ENCODE measurements at regions not wholly inside any gene's neighbourhood (a gene's known extent, or its start where the extent isn't known, plus 50 kb on each side); places are given as distances from the start of the nearest gene placed in this dataset.
A peak's percentile ranks its signal among the peaks of the same experiment; 100 is the strongest.
"Not testable (repeated sequence)": the region's sequence is repeated elsewhere in the genome, so short reads cannot be mapped to it uniquely, and the experiment has no call there.

- H3K27ac ChIP-seq (ENCODE audit: insufficient read depth, low read length); H3K9ac ChIP-seq (ENCODE audit: insufficient read depth, low read length); H3K4me1 ChIP-seq (ENCODE audit: control insufficient read depth, extremely low read depth, insufficient read depth, low read length); DNase-seq (ENCODE audit: low read depth in 2 of 2); H2AFZ ChIP-seq (ENCODE audit: low read length); H3K27me3 ChIP-seq (ENCODE audit: control insufficient read depth, insufficient read depth, low read length); H4K20me1 ChIP-seq (ENCODE audit: control insufficient read depth, extremely low read depth, insufficient read depth, low read length); H3K4me2 ChIP-seq (ENCODE audit: extremely low read depth, insufficient read depth, low read length); H3K79me2 ChIP-seq (ENCODE audit: control insufficient read depth, insufficient read depth, low read length); H3K4me3 ChIP-seq (replicated peaks in 1 of 4; ENCODE audit: control extremely low read depth in 1 of 4, insufficient read depth in 1 of 4, low read depth in 3 of 4, low read length in 4 of 4); H3K36me3 ChIP-seq (ENCODE audit: control insufficient read depth, insufficient read depth, low read length); H3K9me3 ChIP-seq (ENCODE audit: control insufficient read depth, insufficient read depth, low read depth, low read length): not testable (repeated sequence)
Observed at GRCh38 chr9:64920147-64920546, 364.9 kb downstream of the FOXD4L5 start.

- not testable (repeated sequence) for H3K4me2 ChIP-seq (ENCODE audit: extremely low read depth, insufficient read depth, low read length); DNase-seq (ENCODE audit: low read depth in 2 of 2); H3K4me3 ChIP-seq (replicated peaks in 1 of 4; ENCODE audit: control extremely low read depth in 1 of 4, insufficient read depth in 1 of 4, low read depth in 3 of 4, low read length in 4 of 4); H3K9me3 ChIP-seq (ENCODE audit: control insufficient read depth, insufficient read depth, low read depth, low read length); H2AFZ ChIP-seq (ENCODE audit: low read length); H3K27ac ChIP-seq (ENCODE audit: insufficient read depth, low read length); H3K79me2 ChIP-seq (ENCODE audit: control insufficient read depth, insufficient read depth, low read length); H4K20me1 ChIP-seq (ENCODE audit: control insufficient read depth, extremely low read depth, insufficient read depth, low read length); H3K9ac ChIP-seq (ENCODE audit: insufficient read depth, low read length); H3K36me3 ChIP-seq (ENCODE audit: control insufficient read depth, insufficient read depth, low read length); H3K27me3 ChIP-seq (ENCODE audit: control insufficient read depth, insufficient read depth, low read length); H3K4me1 ChIP-seq (ENCODE audit: control insufficient read depth, extremely low read depth, insufficient read depth, low read length)
Observed at GRCh38 chr9:64888643-64889042, 396.4 kb downstream of the FOXD4L5 start.

- H3K79me2 ChIP-seq (ENCODE audit: control insufficient read depth, insufficient read depth, low read length); H2AFZ ChIP-seq (ENCODE audit: low read length); H3K9ac ChIP-seq (ENCODE audit: insufficient read depth, low read length); H3K36me3 ChIP-seq (ENCODE audit: control insufficient read depth, insufficient read depth, low read length); H3K4me3 ChIP-seq (replicated peaks in 1 of 4; ENCODE audit: control extremely low read depth in 1 of 4, insufficient read depth in 1 of 4, low read depth in 3 of 4, low read length in 4 of 4); H3K9me3 ChIP-seq (ENCODE audit: control insufficient read depth, insufficient read depth, low read depth, low read length); H3K4me1 ChIP-seq (ENCODE audit: control insufficient read depth, extremely low read depth, insufficient read depth, low read length); H4K20me1 ChIP-seq (ENCODE audit: control insufficient read depth, extremely low read depth, insufficient read depth, low read length); H3K4me2 ChIP-seq (ENCODE audit: extremely low read depth, insufficient read depth, low read length); H3K27me3 ChIP-seq (ENCODE audit: control insufficient read depth, insufficient read depth, low read length); H3K27ac ChIP-seq (ENCODE audit: insufficient read depth, low read length): not testable (repeated sequence)
- peak in 1 of 2 donors; percentile 23 for DNase-seq (ENCODE audit: low read depth in 2 of 2)
Observed at GRCh38 chr9:64870594-64870993, 414.4 kb downstream of the FOXD4L5 start.

Data from fibroblast of lung (primary cell).